ENCODE measurements at regions not wholly inside any gene's neighbourhood (a gene's known extent, or its start where the extent isn't known, plus 50 kb on each side); places are given as distances from the start of the nearest gene placed in this dataset.
"Not testable (repeated sequence)": the region's sequence is repeated elsewhere in the genome, so short reads cannot be mapped to it uniquely, and the experiment has no call there.

- DNase-seq, result no peak
Observed at GRCh38 chr6:37078814-37079213, 73.4 kb downstream of the FGD2 start.

DNA sequence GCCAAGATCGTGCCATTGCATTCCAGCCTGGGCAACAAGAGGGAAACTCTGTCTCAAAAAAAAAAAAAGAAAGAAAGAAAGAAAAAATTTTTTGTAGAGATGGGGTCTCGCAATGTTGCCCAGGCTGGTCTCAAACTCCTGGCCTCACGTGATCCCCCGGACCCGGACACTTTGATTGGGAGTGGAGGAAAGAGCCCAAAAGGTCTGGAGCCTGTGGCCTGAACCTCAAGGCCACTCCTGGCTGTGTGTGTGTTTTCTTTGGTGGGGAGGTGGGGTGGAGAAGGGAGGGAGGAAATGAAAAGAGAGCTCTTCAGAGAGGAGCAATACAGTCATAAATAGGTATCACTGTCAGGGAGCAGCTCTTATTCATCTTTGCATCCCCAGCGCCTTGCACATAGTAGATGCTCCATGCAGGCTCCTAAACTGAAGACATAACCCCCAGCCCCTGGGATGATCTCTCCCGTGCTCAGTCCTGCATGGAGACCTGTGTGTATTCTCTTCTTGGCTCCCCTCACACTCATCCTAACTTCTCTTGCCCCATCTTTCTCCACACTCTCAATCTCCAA lies 75.7 kb downstream of the FGD2 start:
- no peak for DNase-seq

GRCh38 chr6:37082390-37083130 lies 77.1 kb downstream of the FGD2 start:
- DNase-seq, result no peak

DNA sequence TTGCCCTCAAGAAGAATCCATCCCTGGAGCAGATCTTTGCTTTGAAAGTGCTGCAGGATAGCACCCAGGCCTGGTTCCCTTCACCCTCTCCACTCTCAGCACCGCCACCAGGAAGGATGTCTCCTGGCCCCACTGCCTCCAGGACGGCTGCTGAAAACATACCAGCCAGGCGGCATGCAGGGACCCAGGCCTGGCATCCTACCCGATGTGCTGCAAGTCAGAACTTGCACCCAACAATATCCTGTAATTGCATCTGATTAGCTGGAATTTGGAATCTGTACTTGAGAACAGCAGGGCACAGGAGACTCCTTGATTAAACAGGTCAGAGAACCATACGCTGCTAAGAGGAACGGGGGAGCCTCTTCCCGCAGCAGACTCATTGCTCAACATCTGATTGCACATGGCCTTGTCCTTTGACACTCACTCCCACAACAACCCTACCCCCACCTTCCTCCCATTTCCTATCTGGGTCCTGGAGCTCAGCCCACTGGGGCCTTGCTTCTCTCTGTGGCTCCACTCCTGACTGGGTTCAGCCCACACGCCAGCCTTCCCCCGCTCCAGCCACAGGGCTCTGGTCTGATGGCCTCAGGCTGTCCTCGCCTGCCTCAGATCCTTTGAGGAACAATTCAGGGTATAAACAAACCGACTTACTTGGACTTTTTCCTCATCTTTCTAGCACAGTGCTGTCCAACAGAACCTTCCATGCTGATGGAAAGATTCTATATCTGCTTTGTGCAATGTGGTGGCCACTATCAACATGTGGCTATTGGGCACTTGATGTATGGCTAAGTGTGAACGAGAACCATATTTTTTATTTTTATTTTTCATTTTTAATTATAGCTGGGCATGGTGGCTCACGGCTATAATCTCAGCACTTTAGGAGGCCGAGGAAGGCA lies 78.0 kb downstream of the FGD2 start:
- no peak for DNase-seq

- DNase-seq, result not testable (repeated sequence)
Observed at GRCh38 chr6:37084665-37085064, 79.2 kb downstream of the FGD2 start.

DNA sequence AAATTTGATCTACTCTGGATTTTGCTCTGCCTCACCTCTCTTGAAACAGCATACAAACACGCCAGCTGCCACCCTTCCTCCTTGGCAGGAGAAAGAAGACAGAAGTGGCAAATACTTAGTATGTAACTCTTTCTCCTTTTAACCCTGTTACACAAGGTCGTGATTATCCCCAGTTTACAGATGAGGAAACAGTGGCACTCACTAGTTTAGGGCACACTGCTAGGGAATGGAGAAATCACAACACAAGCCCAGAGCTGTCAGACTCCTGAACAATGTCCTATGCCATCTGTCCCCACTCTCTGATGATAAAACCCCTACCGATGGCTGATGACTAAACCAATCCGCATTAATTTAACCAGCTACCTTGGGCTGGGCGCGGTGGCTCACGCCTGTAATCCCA lies 79.7 kb downstream of the FGD2 start:
- DNase-seq, result no peak

- DNase-seq, result no peak
Observed at GRCh38 chr6:37088897-37089296, 81.1 kb upstream of the PIM1 start.

- no peak for DNase-seq
Observed at GRCh38 chr6:37089783-37090182, 80.2 kb upstream of the PIM1 start.

- DNase-seq, result not testable (repeated sequence)
Observed at GRCh38 chr6:37091104-37091503, 78.8 kb upstream of the PIM1 start.

GRCh38 chr6:37091586-37091985 lies 78.4 kb upstream of the PIM1 start:
- not testable (repeated sequence) for DNase-seq

GRCh38 chr6:37092923-37093727 lies 76.8 kb upstream of the PIM1 start:
- DNase-seq, result peak; percentile 36

DNA sequence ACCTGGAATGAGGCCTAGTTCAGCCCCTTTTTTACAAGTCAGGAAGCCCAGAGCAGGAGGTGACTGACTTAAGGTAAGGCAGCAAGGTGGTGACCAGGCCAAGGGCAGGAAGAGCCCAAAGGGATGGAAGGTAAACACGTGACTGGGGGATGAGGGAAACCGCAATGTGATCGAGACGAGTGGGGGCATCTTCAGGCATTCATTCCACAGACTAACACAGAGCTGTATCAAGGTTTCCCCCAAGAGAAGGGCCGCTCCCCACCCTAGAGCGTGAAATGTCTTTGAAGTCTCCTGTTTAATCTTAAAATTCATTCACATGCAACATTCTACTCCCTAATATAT lies 76.3 kb upstream of the PIM1 start:
- DNase-seq, result no peak

GRCh38 chr6:37095997-37096396 lies 74.0 kb upstream of the PIM1 start:
- DNase-seq, result no peak

DNA sequence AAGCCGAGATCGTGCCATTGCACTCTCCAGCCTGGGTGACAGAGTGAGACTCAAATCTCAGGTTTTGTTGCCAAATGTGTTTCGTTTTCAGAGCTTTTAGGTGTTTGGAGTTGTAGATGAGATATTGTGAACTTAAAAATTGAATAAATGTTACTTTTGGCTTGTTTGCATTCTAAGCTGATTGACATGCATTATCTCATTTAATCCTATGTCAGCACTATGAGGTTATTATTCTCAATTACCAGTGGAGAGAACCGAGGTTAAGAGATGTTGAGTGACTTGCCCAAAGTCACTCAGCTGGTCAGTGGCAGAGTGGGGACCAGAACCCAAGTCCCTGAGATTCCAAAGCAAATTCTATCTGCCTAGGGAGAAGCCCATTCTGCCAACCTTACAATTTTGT lies 72.6 kb upstream of the PIM1 start:
- DNase-seq, result no peak

DNA sequence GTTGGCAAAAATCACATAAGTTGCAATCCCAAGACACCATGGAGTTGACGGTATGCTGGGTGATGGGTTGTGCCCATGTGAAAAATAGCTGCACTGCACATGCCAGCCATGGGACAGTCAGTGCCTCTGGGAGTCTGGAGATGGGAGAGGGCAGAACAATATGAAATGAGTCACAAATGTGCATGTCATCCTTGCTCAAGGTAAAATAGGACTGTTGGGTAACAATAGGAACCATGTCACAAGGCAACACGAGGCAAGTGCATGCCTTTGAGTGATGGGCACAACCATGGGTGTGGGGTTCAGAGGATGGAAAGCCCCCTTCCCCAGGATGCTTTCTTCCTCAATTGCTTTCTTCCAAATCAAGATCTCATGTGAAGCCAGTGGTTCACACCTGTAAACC lies 70.5 kb upstream of the PIM1 start:
- DNase-seq, result no peak

DNA sequence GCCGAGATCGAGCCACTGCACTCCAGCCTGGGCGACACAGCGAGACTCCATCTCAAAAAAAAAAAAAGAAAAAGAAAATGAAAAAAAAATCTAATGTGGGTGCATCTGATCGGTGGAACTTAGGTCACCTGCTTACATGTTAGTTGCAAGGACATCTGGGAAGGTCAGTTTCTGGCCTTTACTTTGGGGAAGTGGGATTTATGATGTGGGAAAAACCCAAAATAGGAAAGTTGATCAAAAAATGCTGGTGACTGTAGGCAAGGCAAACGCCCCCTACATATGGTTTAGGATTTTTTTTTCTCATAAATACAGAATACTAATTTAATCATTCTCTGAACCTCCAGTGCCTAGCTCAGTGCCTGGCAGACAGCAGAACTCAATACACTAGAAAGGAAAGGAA lies 69.2 kb upstream of the PIM1 start:
- DNase-seq, result no peak

GRCh38 chr6:37101991-37102298 lies 68.0 kb upstream of the PIM1 start:
- no peak for DNase-seq

DNA sequence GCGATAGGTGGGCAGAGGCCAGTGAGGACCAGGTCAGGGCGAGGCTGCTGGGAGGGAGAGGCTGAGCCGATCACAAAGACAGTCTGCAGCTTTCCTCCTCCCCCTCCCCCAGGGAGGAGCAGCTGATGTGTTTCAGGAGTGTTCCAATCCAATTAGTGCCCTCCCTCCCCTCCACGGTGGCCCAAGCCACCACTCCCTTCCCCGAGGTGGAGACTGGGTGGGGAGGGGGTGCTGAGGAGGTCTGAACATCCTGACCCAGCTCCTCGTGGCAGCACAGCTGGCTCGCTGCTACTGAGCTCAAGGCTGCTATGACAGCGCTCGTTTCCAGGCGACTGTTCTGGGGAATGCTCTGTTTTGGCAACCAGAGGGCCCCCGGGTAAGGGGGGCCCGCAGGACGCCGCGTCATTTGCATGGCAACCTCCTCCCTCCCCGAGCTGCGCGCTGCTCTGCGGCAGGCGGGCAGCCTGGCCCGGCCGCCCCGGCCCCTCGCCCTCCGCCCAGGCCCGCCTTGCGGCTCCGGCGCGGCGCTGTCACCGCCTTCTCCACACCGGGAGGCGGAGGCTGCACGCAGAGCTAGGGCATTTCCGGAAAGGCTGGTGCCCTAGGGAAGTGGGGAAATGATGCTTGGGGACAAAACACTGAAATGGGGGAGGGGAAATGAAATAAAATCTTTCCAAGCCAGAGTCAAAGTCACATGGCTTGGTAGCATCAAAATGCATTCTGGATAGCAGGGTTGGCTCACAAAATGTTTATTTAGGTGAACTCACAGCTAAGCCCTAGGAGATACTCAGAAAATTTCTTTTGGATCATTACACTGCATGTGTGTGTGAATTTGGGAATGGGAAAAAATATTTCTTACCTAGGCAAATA lies 67.4 kb upstream of the PIM1 start:
- DNase-seq, result peak; percentile 82

DNA sequence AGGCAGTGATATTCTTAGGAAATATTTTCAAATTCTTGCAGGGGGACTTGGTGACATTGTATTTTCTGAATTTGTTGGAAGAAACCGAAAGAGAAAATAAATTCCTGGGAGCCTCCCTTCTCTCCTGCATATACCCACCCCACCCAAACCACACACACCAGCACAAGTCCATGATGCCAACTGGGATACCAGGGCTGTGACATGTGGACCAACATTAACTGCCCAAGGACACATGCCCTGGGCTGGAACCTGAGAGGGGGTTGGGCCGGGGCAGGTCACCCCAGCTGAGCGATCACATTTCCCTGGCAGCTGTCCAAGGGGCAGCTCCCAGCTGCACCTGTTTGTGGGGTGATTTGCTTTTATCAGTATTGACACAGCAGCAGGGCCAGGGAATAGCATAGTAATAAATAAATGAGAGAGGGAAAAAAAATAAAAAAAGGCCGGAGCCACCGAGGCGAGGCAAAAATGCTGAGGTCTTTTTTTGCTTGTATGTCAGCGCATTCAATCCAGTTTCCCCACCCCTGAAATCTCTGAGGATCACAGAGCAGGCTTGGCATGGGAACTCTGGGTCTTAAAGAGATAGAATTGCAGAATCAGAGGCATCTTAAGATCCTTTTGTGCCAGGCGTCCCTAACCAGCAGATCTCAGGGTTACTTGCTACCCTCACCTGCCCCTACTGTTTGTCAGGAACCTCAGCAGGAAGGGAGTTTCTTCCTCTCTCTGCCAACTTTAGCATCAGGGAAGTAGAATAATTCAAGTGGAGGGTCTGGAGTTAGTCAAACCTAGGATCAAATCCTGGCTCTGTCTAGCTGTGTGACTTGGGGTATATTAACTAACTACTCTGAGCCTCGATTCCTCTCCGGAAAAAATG lies 66.5 kb upstream of the PIM1 start:
- peak; percentile 33 for DNase-seq

GRCh38 chr6:37104824-37105147 lies 65.2 kb upstream of the PIM1 start:
- no peak for DNase-seq
